ENCODE measurements at regions not wholly inside any gene's neighbourhood (a gene's known extent, or its start where the extent isn't known, plus 50 kb on each side); places are given as distances from the start of the nearest gene placed in this dataset.

DNA sequence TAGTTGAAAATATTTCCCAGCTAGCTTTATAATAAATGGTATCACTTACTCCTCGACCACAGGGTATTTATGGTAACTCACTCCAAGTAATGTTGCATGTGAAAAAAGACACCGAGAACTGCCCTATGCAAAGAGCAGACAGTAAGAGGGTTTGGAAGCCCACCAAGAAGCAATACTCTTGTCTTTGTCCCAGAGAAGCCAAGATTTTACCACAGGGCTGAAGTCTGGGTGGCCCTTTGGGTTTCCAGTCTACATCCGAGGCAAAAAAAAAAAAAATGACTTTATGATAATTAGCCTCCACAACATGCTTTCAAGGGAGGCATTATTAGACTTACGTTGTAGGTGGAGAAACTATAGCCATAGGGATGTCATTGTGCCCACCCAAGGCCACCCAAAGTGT is 83.6 kb downstream of the CCDC34 start:
- in situ Hi-C loops (cut with HindIII; ENCODE audit: low sequenced_read_pairs), result no loop called here
- TF ChIP-seq, protein P1, sequence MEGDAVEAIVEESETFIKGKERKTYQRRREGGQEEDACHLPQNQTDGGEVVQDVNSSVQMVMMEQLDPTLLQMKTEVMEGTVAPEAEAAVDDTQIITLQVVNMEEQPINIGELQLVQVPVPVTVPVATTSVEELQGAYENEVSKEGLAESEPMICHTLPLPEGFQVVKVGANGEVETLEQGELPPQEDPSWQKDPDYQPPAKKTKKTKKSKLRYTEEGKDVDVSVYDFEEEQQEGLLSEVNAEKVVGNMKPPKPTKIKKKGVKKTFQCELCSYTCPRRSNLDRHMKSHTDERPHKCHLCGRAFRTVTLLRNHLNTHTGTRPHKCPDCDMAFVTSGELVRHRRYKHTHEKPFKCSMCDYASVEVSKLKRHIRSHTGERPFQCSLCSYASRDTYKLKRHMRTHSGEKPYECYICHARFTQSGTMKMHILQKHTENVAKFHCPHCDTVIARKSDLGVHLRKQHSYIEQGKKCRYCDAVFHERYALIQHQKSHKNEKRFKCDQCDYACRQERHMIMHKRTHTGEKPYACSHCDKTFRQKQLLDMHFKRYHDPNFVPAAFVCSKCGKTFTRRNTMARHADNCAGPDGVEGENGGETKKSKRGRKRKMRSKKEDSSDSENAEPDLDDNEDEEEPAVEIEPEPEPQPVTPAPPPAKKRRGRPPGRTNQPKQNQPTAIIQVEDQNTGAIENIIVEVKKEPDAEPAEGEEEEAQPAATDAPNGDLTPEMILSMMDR (IDR thresholded peaks at IDR 0.05; ENCODE audit: low read depth, low read length), result no peak
- no peak overlapping the region for H3K4me3 ChIP-seq (ENCODE audit: low read depth, low read length)
- no peak for DNase-seq (ENCODE audit: low read depth, low spot score)

DNA sequence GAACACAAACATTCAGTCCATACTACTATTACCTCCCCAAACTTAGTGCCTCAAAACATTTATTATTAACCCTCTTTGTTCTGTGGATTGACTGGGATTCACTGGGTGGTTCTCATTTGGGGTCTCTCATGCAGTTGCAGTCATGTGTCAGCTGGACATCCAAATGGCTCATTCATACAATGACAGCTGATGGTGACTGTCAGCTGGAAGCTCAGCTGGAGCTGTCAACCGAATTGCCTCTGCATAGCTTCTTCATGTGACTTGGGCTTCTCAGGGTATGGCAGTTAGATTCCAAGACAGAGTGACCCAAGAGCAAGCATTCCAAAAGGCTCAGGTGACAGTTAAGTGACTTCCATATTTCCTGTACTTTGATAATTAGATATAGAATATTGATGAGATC is 85.2 kb downstream of the CCDC34 start:
- no peak for DNase-seq (ENCODE audit: low read depth, low spot score)
- in situ Hi-C loops (cut with HindIII; ENCODE audit: low sequenced_read_pairs), result no loop called here
- TF ChIP-seq, protein P1 (IDR thresholded peaks at IDR 0.05; ENCODE audit: low read depth, low read length), result no peak
- H3K4me3 ChIP-seq (ENCODE audit: low read depth, low read length), result no peak overlapping the region

DNA sequence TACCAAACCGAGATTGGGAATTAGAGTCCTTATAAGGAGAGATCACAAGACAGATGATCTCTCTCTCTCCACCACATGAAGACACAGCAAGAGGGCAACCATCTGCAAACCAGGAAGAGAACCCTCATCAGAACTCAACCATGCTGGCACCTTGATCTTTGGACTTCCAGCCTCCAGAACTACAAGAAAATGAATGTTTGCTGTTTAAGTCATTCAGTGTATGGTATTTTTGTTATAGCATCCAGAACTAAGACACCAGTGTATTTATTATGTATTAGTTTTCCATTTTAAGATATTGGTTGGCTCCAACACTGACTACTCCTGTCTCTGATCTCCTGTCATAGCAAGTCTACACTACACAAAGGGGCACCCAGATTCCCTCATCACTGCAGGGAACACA is 86.9 kb downstream of the CCDC34 start:
- in situ Hi-C loops (cut with HindIII; ENCODE audit: low sequenced_read_pairs), result no loop called here
- H3K4me3 ChIP-seq (ENCODE audit: low read depth, low read length), result no peak overlapping the region
- no peak for DNase-seq (ENCODE audit: low read depth, low spot score)
- TF ChIP-seq, protein P1 (IDR thresholded peaks at IDR 0.05; ENCODE audit: low read depth, low read length), result no peak

DNA sequence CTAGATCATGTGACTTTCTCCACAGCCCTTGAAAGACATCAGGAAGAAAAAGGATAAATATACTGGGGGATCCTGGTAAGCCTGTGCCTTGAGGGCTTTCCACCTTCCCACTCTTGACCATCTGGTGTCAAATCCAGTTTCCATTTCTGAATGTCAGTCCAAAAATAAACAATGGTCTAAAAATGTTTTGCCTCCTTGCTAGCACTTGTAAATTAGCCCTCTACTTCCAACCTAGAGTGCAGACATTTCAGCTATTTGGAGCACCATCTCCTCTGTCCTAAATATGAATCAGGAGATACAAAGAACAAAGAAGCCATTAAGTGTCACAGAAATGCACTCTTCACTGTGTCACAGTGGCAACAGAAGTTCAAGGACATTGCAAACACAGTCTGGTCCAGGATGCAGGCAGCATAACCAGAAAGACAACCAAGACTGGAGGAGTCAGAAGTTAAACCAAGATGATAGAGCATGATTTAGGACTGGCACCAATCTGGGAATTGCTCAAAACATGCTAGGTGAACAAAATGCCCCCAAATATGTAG is 88.1 kb downstream of the CCDC34 start:
- in situ Hi-C loops (cut with HindIII; ENCODE audit: low sequenced_read_pairs), result no loop called here
- DNase-seq (ENCODE audit: low read depth, low spot score), result no peak
- TF ChIP-seq, protein P1 (IDR thresholded peaks at IDR 0.05; ENCODE audit: low read depth, low read length), result no peak
- H3K4me3 ChIP-seq (ENCODE audit: low read depth, low read length), result no peak overlapping the region

DNA sequence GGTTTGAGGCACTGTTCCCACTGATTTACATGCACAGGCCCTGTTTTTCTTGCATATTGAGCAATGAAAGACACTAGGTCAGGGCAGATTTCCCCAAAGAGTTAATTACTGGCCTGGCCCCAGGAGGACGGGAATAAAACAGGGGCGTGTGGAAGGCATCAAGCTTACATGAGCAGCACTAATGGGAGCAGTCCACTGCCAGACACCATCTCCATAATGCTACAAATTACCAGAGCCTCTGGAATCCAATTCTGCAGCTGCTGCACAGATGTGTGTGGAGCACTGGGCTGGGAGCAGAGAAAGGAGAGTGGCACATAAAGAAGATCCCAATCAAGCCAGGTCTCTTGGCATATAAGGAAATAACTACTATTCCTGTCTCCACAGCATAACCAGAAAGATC is 96.9 kb downstream of the CCDC34 start:
- in situ Hi-C loops (cut with HindIII; ENCODE audit: low sequenced_read_pairs), result no loop called here
- H3K4me3 ChIP-seq (ENCODE audit: low read depth, low read length), result no peak overlapping the region
- TF ChIP-seq, protein P1 (IDR thresholded peaks at IDR 0.05; ENCODE audit: low read depth, low read length), result no peak
- no peak for DNase-seq (ENCODE audit: low read depth, low spot score)

DNA sequence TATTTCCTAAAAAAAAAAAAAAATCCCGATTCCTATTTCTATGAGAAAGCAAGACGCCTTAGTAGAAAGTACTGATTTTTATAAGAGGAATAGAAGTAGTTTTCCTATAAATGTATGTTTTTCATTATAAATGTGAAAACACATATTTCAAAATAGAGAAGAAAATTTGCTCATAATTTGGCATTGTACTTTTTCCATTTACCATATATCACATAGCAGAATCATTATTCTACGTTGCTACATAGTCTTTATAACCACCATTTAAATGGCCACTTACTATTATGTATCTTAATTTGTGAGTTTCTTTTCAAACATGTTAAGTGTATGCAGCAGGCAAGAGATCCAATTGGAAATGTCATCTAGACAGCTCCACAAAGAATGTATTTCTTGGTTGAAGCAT is 99.0 kb downstream of the CCDC34 start:
- H3K4me3 ChIP-seq (ENCODE audit: low read depth, low read length), result no peak overlapping the region
- no peak for DNase-seq (ENCODE audit: low read depth, low spot score)
- in situ Hi-C loops (cut with HindIII; ENCODE audit: low sequenced_read_pairs), result no loop called here
- TF ChIP-seq, protein P1 (IDR thresholded peaks at IDR 0.05; ENCODE audit: low read depth, low read length), result no peak

DNA sequence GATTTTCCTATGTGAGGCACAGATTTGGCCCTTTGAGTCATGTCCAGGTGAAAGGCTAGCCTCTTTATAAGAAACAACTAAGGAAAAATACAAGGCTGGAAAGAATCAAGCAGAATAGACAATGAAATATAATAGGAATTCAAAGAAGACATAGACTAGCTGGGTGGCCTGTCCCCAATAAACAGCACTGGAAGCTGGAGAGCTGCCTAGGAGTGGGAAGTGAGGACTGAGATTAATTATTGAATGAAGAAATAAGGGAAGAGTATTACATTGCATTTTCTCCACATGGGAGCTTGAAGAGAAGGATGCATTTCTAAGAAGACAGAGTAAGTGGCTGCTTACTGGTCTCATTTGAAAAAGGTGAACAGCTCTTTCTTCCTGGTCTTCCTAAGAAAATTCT is 100.0 kb downstream of the CCDC34 start:
- in situ Hi-C loops (cut with HindIII; ENCODE audit: low sequenced_read_pairs), result no loop called here
- H3K4me3 ChIP-seq (ENCODE audit: low read depth, low read length), result no peak overlapping the region
- TF ChIP-seq, protein P1 (IDR thresholded peaks at IDR 0.05; ENCODE audit: low read depth, low read length), result no peak
- no peak for DNase-seq (ENCODE audit: low read depth, low spot score)
